HG03439 (cell line): ENCODE measurements at regions not wholly inside any gene's neighbourhood (a gene's known extent, or its start where the extent isn't known, plus 50 kb on each side); places are given as distances from the start of the nearest gene placed in this dataset.
"Not testable (repeated sequence)": the region's sequence is repeated elsewhere in the genome, so short reads cannot be mapped to it uniquely, and the experiment has no call there.

Experiments
- ATAC-seq: cut with Tn5 transposase; IDR thresholded peaks from one replicate; pipeline ENCODE4 v1.9.1; 2021; ENCODE audit warnings: mild to moderate bottlenecking, moderate library complexity; ENCODE audit not compliant: unreplicated experiment

DNA sequence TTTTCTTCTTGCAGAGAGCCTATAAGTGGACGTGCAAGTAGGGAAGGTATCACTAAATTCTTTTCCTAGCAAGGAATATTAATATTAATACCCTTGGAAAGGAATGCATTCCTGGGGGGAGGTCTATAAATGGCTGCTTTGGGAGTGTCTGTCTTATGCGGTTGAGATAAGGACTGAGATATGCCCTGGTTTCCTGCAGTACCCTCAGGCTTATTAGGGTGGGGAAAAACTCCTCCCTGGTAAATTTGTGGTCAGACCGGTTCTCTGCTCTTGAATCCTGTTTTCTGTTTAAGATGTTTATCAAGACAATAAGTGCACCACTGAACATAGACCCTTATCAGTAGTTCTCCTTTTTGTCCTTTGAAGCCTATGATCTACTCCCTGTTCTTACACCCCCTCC, 155.2 kb downstream of the COPS8 start:
- not testable (repeated sequence) for ATAC-seq

DNA sequence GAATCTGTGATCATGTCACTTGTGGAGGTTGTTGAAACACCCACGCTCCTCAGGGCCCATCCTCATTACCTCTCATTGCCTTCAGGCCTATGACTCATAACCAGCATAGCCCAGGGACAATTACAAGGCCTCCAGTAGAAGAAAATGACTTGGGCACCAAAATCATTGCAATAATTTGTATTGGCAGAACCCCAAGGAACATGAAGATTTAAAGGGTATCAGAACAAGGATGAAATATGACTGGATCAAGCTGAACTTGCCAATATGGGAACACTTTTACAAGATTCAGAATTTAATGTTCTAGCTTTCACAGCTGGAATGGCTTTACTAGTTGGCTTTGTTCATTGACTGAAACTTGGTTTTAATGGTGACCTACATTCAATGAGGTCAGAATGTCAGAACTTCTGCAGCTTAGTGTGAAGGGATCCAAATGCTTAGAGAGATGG, 156.4 kb downstream of the COPS8 start:
- no peak for ATAC-seq

DNA sequence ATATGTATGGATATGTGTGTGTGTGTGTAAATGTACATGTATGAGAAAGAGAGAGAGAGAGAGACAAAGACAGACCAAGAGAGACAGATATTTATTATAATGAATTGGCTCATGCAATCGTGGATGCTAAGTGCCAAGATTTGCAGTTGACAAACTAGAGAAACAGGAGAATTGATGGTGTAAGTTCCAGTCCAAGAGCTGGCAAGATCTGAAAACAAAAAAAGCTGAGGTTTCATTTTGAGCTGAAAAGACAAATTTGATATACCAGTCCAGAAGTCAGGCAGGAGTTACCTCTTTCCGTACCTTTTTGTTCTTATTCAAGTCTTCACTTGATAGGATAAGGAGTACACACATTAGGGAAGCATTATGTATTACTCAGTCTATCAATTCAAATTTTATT, 157.8 kb downstream of the COPS8 start:
- no peak for ATAC-seq

DNA sequence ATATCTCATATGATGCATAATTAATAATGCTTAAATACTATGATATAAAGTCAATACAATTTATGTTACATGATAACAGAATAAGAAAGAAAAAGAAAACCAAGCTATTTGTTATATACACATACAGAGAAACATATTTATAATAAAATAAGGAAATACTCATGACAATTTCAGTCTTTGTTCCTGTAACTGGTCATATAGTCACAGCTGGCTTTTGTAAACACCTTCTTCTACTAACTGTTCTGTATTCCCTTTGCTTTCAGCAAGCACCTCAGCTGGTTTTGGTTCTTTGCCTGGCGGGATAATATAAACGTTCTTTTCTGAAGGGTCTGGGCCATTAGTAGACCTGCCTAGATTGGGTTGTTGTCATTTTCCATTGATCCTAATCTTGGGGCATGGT, 158.5 kb downstream of the COPS8 start:
- ATAC-seq = no peak

DNA sequence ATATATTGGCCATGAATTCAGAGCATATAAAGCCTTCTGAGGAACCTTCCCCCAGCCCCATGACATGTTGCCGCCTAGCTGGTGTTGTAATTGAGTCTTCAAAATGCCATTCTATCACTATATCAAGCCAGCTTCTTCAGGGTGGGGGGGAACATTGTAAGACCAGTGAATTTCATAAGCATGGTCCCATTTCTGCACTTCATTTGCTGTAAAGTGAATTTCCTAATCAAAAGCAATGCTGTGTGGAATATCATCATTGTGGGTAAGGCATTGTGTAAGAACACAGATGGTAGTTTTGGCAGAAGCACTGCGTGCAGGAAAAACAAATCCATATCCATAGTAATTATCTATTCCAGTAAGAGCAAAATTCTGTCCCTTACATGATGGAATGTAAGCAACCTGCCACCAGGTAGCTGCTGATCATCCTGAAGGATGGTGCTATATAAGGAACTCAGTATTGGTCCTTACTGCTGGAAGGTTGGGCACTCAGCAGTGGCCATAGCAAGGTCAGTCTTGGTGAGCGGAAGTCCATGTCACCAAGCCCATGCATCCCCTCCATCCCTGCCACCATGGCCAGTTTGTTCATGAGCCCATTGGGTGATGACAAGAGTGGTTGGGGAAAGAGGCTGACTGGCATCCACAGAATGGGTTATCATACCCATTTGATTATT, 159.4 kb downstream of the COPS8 start:
- no peak for ATAC-seq

DNA sequence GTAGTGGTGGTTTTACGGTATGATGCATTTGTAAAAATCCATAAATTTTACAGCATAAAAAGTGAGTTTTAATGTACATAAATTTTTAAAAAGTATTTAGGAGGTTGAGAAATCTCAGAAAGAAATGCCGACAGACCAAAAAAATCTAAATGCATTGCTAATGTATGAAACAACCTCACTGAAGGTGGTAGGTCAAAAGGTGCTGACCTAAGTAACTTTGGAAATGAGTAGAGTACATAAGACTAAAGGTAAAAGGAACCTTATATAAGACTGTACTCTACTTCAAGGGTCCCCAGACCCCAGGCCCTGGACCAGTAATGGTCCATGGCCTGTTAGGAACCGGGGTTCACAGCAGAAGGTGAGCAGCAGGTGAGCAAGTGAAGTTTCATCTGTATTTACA, 163.4 kb downstream of the COL6A3 start:
- no peak for ATAC-seq

DNA sequence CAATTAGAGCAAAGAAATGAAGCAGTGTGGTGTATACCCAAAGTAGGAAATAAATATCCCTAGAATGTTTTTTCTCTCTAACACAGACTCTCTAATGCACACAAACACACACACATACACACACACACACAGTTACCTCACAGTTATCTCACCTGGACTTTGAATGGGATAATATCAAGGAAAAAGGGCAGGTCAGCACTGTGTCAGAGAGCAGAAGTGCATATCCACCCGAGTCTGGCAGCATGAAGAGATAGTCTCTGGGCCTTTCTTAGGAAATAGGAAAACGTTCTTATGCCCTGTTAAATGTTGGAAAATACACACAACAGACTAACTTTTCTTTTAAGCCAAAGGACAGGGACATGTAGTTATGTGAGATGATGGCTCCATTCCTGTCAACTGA, 162.0 kb downstream of the COL6A3 start:
- ATAC-seq = no peak

DNA sequence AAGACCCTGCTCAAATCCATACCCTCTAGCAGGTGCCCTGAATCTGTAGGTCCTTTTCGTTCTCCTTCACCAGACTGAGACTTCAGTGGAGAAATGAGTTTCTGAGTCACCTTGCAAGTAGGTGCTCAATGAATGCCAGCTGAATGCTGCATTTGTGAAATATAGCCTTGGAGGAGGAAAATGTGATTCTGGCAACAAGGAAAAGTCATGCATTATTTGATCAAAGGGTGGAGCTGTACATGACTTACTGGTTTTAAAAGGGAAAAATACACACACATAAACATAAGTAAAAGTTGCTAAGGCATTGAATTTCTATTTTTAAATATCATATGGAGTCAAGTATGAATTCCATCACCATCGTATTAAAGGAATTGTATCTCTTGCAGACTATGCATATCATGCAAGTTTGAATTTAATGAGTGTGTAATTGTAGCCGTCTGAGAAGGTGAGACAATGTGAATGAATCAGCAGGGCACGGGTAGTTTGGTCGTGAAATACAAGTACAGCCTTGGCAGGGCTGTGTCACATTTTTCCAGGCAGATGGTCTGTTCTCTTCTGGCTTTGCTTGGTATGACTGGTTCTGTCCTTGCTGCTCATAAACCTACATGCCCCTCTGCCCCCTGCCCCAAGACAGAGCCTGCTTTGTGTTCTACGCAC, 160.8 kb downstream of the COL6A3 start:
- ATAC-seq = no peak

DNA sequence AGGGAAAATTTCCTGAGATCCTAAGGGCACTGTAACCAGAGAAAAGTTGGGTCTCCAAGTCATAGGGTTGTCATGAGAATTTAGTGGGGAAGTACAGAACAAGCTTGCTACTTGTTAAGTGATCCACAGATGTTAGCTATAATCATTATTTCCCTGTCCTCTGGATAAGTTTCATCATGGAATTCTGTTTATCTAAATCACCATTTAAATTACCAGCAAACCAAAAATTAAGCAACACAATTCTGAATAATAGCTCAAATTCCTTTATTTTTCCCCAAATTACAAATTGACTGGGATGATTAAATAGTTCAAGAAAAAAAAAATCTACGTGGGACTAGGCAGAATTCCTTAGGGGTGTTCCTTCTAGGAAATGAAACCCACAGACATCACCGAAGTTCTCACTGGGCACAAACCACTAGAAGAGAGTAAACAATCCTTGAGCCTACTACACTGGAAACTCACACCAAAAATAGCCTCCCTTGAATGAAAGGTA, 159.5 kb downstream of the COL6A3 start:
- no peak for ATAC-seq

DNA sequence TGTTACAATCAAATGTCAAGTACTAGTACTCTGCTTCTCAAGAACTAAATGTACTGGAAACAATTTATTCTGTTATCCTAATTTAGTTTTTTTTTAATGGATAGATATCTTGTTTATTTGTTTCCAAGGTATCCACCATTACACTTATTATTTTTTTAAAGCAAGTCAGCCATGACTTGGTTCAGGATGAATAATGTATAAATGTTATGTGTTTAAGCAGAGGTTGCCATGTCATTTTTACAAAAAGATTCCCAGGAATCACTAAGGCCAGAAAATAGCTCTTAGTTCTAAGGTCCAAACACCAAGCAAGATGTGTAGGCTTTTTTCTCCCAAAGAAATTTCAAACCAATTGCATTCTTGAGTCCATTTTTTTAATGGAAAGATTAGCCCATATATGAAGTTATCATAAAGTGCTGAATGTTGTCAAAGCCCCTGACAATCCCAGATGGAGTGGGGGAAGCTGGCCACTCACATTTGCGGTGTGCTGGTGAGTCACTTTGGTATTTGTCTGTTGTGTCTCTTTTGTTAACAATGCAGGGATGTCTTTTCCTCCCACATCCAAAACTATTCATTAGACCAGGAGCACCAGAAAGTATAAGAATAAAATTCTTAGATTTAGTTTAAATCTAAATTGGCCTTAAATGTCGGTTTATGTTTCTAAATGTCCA, 158.9 kb downstream of the COL6A3 start:
- ATAC-seq = no peak

DNA sequence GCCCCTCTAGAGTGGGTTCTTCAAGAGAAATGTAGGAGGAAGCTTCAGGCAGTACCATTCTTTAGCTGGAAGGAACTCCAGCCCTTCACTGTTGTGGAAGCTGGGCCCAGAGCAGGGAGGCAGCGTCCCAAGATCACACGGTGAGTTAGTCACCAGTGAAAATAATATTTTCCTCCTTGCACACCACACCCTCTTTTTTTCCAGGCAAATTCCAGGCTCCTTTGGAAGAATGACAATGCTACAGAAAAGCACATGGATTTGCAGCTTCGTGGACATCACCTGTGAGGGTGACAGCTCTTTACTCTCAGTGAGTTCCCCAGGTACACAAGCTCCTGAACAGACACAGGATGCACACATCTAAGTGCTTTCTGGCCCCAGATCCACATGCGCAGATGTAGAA, 157.1 kb downstream of the COL6A3 start:
- no peak for ATAC-seq

DNA sequence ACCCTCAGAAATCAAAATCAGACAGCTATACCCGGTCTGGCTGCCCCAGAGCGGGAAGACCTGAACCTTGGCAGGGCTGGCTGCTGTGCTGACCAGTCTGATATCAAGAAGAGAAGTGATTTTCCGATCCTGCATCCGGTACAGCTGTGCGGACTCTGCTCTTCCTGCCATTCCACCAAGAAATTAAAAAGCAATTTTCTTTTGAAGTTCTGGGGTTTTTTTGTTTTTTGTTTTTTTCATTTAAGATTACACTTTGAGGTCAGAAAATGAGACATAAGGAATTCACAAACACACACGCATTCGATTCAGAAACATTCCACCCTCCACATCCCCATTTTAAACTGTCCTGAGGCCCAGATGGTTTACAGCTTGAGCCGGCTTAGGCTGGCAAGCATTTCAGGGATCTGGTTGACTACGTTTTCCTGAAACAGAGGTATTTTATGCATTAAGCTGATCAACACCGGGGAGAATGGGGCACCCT, 156.5 kb downstream of the COL6A3 start:
- ATAC-seq = no peak

DNA sequence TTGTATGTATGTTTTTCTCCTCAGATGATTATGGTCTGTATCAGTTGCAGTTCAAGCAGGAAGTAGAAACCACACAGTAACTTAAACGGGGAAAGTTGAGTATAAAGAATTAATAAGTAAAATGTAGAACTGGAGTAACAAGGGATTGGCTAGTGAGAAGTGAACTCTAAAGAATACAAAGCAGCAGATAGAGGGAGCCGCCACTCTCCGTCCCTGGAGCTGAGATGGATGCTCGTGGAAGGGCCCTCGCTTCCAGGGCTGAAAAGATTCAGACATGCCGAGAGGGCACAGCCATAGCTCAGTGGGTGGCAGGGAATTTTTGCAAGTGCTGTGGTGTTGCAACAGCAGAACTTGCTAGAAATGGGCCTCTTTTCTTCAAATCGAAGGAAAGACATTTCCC, 155.8 kb downstream of the COL6A3 start:
- no peak for ATAC-seq

DNA sequence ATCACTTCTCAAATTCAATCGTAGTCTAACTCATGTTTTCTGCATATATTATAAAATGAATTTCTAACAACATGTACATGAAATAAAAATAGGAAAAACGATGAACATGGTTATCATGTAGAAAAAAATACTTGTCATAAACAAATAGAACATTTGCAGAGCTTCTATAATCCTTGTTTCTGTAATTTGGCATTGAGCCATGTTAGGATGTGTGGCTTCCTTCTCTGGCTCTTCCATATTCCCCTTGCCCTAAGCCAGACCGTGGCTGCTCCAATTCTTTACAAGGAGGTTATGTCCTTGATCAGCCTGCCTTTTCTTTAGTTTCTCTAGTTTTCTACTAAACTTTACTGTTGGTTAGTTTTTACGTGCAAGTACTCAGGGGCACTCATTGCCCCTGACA, 155.3 kb downstream of the COL6A3 start:
- no peak for ATAC-seq

DNA sequence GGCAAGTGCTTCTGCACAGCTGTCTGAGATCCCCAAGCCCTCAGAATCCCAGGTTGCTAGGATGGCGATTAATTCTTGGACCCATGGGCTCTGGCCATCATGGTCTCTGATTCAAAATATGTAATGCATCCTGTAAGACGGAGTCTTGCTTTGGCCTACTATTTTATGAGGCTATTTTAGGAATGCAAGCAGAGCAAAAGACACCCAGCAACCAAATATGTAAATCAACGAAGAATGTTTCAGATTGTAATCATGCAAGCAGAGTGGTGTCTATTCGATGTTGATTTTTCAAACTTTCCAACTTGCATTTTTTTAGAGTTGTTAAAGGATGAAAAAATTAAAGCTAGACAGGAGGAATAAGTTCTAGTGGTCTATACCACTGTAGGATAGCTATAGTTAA, 154.8 kb downstream of the COL6A3 start:
- no peak for ATAC-seq

DNA sequence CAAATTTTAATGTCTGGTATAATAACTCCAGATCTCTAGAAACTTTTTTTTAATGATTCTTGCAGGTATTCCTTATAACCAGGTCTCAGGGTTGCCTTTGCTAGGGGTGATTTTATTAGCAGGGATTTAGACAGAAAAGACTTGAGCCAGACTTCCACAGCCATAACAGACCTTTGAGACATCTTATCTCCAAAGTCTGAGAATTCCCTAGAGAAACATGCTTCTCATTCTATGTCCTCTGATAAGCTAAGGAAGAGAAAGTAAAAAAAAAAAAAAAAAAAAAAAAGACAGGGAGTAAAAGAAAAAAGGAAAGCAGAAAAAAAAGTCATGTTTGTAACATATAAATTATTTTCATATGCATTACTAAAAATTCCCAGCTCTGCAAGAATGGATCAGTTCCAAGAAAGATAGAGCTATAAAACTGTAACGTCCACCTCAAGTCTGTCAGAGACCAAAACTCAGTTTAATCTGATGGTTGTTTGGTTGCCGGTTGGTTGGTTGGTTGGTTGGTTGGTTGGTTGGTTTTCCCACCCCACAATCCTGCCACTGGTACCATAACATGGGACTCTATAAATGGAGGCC, 153.8 kb downstream of the COL6A3 start:
- ATAC-seq = no peak

DNA sequence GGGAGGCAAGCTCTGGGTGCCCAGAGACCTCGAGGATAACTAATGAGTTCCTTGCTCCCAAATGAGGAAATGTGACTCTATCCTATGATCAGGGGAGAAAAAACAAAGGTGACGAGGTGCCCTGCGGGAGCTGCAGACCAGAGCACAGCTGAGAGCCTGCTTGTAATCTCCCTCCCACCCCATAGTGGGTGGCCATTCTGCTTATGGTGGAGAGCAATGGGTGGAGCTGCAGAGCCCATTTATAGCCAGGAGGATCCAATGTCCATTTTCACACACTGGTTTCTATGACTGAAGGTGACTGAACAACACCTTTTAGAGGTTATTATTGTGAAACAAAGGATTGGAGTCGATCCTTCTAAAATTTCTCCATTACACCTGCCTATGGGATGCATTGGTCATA, 153.3 kb downstream of the COL6A3 start:
- ATAC-seq = no peak

DNA sequence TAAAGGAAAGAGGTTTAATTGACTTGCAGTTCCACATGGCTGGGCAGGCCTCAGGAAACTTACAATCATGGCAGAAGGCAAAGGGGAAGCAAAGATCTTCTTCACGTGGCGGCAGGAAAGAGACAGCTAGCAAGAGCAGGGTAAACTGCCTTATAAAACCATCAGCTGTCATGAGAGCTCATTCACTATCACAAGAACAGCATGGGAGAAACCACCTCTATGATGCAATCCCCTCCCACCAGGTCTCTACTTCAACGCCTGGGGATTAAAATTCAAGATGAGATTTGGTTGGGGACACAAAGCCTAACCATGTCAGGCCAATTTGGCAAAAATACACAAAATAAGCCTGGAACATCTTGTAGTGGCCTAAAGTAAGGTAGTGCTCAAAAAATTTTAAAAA, 152.6 kb downstream of the COL6A3 start:
- ATAC-seq = no peak

DNA sequence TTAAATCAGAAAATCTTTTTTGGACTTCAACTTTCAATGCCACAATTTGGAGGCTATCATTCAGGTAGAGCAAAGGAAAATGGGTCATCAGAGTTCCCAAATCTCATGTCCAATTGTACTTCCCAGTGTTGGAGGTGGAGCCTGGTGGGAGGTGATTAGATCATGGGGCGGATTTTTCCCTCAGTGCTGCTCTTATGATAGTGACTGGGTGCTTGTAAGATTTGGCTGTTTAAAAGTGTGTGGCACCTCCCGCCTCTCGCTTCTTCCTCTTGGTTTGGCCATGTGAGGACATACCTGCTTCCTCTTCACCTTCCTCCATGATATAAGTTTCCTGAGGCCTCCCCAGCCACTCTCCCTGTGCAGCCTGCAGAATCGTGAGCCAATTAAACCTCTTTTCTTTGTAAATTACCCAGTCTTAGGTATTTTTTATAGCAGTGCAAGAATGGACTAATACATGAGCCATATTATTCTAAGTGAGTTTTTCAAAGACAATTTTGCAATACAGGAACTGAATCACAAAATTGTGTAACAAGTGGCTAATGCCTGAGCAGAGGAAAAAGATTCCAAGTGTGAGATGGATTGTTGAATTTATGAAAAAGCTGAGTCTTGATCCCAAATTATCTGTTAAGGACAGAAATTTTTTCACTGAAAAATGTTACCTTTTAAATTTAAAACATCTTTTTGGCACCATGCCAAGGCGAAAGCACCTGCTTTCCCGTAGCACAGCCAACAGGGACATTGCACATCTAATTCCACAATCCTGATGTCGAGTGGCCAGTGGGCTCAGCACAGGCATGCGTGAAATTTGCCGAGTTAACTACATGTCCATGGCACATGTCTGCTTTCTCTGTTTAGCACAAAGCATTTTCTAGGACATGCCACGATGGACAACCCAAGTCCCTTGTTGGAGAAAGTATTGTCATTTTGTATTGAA, 150.9 kb downstream of the COL6A3 start:
- ATAC-seq = no peak

DNA sequence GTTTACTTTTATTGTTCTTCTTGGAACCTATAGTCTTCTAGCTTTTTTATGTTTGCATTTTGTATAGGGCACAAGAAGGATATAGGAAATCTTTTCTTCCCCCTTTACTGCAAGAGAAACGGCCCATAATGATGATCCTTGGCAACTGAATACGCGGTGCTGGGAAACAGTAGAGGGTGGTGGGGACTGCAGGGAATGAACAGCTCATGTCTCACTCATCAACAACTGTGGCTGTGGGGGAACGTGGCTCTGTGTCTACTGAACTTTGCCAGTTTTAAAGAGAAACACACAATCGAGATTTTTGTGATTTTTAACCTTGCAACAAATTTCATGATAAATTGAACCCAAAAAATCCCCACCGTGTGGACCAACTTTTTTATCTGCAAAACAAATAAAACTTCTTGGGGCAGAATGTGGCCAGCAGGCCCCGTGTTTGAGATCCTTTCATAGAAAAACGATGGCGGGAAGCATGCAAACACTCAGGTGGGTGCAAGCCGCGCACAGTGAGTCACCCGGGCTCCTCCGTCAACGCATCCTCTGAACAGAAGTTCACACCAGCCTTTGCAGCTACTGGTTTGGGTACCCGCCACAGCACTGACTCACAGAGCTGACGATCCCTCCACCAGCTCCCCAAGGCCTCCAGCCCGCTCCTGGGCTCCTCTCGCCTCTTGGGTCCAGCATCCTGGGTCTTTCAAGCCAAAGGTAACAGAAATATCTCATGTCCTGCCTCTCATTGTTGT, 149.3 kb downstream of the COL6A3 start:
- ATAC-seq = no peak
